RWPE2 (cell line): ENCODE measurements at regions not wholly inside any gene's neighbourhood (a gene's known extent, or its start where the extent isn't known, plus 50 kb on each side); places are given as distances from the start of the nearest gene placed in this dataset.

Experiments used
- ATAC-seq: fragments of 200-7000 bp; cut with Tn5 transposase; 3 replicates; pipeline ENCODE4 v1.9.1; 2021; ENCODE audit warnings: low read depth
- DNase-seq: peaks from one replicate; pipeline ENCODE4 v3.0.0-alpha.2; 2020; ENCODE audit warnings: low spot score
- H3K27ac ChIP-seq: fragments of 450-650 bp; 2 replicates; pipeline ENCODE4 v1.5.1; 2017; ENCODE audit warnings: mild to moderate bottlenecking; ENCODE audit not compliant: poor library complexity, severe bottlenecking
- H3K27me3 ChIP-seq: fragments of 250-450 bp; sonication (Bioruptor Pico); 2 replicates; pipeline ENCODE4 v1.5.1; 2021; ENCODE audit warnings: mild to moderate bottlenecking, moderate library complexity; ENCODE audit not compliant: insufficient read depth, poor library complexity, severe bottlenecking
- H3K36me3 ChIP-seq: fragments of 250-450 bp; sonication (Bioruptor Pico); 2 replicates; pipeline ENCODE4 v1.5.1; 2020; ENCODE audit warnings: low read depth, mild to moderate bottlenecking, moderate library complexity
- H3K4me1 ChIP-seq: fragments of 250-450 bp; sonication (Bioruptor Pico); 2 replicates; pipeline ENCODE4 v1.5.1; 2021; ENCODE audit warnings: mild to moderate bottlenecking, moderate library complexity; ENCODE audit not compliant: insufficient read depth, poor library complexity, severe bottlenecking
- H3K4me3 ChIP-seq: fragments of 250-450 bp; sonication (Bioruptor Pico); 2 replicates; pipeline ENCODE4 v1.5.1; 2021; ENCODE audit warnings: mild to moderate bottlenecking, moderate library complexity; ENCODE audit not compliant: severe bottlenecking
- H3K9me3 ChIP-seq: fragments of 250-450 bp; sonication (Bioruptor Pico); 2 replicates; pipeline ENCODE4 v1.5.1; 2021; ENCODE audit warnings: mild to moderate bottlenecking, moderate library complexity; ENCODE audit not compliant: severe bottlenecking
- TF ChIP-seq, protein P1 (sequence below): fragments of 450-650 bp; IDR thresholded peaks from one replicate; pipeline ENCODE4 v1.5.1; 2017; ENCODE audit warnings: mild to moderate bottlenecking, moderate library complexity; ENCODE audit not compliant: poor library complexity, severe bottlenecking

DNA sequence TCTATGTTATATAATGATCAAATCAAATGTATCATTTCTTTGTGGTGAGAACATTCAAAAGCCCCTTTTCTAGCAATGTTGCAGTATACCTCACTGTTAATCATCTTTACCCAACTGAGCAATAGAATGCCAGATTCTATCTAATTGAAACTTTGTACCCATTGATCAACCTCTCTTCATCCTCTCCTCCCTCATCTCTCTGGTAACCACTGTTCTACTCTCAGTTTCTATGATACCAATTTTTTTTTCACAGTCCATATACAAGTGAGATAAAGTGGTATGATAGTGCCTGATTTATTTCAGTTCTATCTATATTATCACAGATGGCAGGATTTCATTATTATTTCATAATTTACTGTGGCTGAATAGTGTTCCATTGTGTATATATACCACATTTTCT, 209.8 kb downstream of the SPCS3 start:
- no peaks in the 10 kb centered on the region for H3K4me1 ChIP-seq
- TF ChIP-seq, protein P1, sequence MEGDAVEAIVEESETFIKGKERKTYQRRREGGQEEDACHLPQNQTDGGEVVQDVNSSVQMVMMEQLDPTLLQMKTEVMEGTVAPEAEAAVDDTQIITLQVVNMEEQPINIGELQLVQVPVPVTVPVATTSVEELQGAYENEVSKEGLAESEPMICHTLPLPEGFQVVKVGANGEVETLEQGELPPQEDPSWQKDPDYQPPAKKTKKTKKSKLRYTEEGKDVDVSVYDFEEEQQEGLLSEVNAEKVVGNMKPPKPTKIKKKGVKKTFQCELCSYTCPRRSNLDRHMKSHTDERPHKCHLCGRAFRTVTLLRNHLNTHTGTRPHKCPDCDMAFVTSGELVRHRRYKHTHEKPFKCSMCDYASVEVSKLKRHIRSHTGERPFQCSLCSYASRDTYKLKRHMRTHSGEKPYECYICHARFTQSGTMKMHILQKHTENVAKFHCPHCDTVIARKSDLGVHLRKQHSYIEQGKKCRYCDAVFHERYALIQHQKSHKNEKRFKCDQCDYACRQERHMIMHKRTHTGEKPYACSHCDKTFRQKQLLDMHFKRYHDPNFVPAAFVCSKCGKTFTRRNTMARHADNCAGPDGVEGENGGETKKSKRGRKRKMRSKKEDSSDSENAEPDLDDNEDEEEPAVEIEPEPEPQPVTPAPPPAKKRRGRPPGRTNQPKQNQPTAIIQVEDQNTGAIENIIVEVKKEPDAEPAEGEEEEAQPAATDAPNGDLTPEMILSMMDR, result no peak
- no peaks in the 10 kb centered on the region for H3K36me3 ChIP-seq
- H3K4me3 ChIP-seq, result no peak overlapping the region
- no peak for DNase-seq
- H3K27ac ChIP-seq, result no peak overlapping the region
- H3K9me3 ChIP-seq, result no peaks in the 10 kb centered on the region
- H3K27me3 ChIP-seq, result no peaks in the 10 kb centered on the region
- ATAC-seq, result no peak

DNA sequence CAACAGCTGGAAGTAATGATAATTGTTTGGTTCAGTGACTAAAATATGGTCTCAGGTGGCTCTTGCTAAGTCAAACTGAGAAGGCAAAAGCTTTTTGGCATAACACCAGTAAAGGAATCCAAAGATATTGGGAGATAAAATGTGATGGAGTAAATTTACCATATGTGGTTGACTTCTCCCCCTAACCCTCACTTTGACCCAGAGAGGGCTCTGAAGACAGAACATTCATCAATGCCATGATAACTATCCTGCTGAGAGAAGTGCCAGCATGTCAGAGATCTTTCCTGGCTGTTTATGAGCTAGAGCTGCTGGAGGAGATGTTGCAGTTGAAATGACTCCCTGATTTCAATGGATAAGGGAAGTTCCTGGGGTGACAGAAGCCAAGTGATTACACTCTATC, 213.4 kb downstream of the SPCS3 start:
- peaks cover 3% of the 10 kb centered on the region for H3K4me1 ChIP-seq
- no peaks in the 10 kb centered on the region for H3K27me3 ChIP-seq
- DNase-seq (no peak), ATAC-seq (no peak)
- TF ChIP-seq, protein P1, result no peak
- H3K9me3 ChIP-seq, result no peaks in the 10 kb centered on the region
- H3K36me3 ChIP-seq, result no peaks in the 10 kb centered on the region
- no peak overlapping the region for H3K27ac ChIP-seq
- no peak overlapping the region for H3K4me3 ChIP-seq

DNA sequence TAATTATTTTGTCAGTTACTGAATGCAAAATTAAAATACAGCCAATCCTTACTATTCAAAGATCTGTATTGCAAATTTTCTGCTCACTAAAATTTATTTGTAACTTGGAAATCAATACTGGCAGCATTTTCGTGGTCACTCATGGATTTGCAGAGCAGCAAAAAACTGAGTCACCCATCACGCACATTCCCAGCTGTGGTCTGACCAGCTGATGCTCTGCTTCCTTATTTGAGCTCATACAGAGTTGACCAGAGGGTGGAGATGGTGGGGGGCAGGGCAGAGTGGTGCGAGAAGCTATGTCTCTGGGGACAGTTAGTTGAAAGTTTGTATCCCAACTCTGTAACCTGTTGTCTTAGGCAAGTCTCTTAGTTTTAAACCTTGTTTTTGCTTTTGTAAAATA, 214.8 kb downstream of the SPCS3 start:
- H3K9me3 ChIP-seq, result no peaks in the 10 kb centered on the region
- H3K4me1 ChIP-seq, result peaks cover 8% of the 10 kb centered on the region
- no peak overlapping the region for H3K4me3 ChIP-seq
- no peaks in the 10 kb centered on the region for H3K36me3 ChIP-seq
- H3K27me3 ChIP-seq, result no peaks in the 10 kb centered on the region
- no peak overlapping the region for H3K27ac ChIP-seq
- ATAC-seq, result peak; percentile 30; the same call in 1 of the 3 replicates
- TF ChIP-seq, protein P1, result no peak
- DNase-seq, result no peak

DNA sequence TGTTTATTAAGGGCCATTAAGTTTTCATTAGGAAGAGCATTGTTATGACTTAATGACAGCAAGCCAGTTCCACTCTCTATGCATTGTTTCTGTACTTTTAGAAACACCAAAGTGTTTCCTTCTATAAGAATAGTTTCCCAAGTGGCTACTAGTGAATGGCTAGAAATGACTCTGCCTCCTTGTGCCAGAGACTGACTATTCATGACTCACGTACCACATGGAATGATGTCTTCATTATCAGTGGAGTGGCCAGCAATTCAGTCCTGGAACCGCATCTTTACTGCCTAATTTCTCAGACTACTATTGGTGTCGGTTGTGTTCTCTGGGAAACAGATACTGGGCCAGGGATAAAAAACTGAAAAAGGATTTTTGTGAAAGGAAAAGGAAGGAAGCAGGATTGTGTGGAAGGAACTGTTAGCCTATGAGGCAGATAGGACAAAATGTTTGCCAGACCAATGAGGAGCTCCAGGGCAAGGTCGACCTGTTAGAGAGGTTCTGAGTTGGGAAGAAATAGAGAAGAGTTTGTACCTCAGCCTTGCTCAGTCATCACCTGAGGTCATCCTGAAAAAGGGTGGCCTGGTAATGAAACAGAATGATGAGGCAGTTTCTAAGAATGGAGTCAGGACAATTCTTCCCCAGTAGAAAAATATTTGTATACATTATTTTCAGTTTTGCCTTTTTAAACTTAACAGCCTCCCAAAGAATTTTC, 218.6 kb downstream of the SPCS3 start:
- no peaks in the 10 kb centered on the region for H3K9me3 ChIP-seq
- no peak overlapping the region for H3K4me3 ChIP-seq
- TF ChIP-seq, protein P1, result no peak
- H3K27me3 ChIP-seq, result no peaks in the 10 kb centered on the region
- peak; percentile 98 for ATAC-seq
- no peak for DNase-seq
- no peaks in the 10 kb centered on the region for H3K36me3 ChIP-seq
- peaks cover 16% of the 10 kb centered on the region for H3K4me1 ChIP-seq
- H3K27ac ChIP-seq, result peak overlapping the region; percentile 28

DNA sequence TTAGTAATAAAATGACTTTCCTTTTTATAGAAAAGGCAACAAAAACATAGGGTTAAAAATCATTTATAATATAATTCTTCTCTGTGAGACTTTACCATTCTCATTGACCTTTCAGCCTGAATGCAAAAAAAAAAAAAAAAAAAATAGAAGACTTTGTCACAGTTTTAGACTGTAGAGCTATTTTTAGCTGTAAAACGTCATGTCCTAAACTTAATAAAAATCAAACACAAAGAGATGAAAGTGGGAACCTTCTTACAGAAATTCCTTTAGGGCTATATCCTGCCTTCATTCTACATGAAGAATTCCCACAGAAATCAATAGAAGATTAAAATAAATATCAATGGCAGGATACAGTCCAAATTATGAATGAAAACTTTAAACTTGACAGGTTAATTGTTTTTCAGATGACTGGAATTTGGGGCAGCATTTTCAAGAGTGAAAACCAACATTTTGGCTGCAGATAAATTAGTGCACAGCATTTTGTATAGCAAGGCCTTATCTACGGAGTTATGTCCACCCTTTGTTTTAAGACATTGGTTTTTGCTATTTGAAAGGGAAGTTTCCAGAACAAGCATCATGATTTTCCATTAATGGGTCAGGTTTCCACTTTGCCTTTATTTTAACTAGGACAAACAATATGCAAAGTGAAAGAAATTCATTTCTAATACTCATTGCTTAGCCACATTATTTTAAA, 219.5 kb downstream of the SPCS3 start:
- H3K27me3 ChIP-seq, result no peaks in the 10 kb centered on the region
- TF ChIP-seq, protein P1, result no peak
- ATAC-seq, result no peak
- peaks cover 16% of the 10 kb centered on the region for H3K4me1 ChIP-seq
- H3K4me3 ChIP-seq, result no peak overlapping the region
- no peaks in the 10 kb centered on the region for H3K36me3 ChIP-seq
- H3K9me3 ChIP-seq, result no peaks in the 10 kb centered on the region
- DNase-seq, result no peak
- peak overlapping the region; percentile 28 for H3K27ac ChIP-seq
